Sigmoid colon (tissue), 6 donors: ENCODE measurements at regions not wholly inside any gene's neighbourhood (a gene's known extent, or its start where the extent isn't known, plus 50 kb on each side); places are given as distances from the start of the nearest gene placed in this dataset.

Experiments used
- DNase-seq: peaks from one replicate; pipeline ENCODE4 v3.0.0-alpha.2; 2019
- H3K27ac ChIP-seq, 4 donors: fragments of 200-600 bp; sonication (generic); one replicate each; pipeline ENCODE4 v1.5.1; 2016 to 2019; ENCODE audit warnings: mild to moderate bottlenecking in 1 of 4
- H3K27me3 ChIP-seq, 3 donors: fragments of 200-600 bp; sonication (generic); one replicate each; pipeline ENCODE4 v1.5.1; 2019; ENCODE audit warnings: mild to moderate bottlenecking in 1 of 3
- H3K36me3 ChIP-seq, 4 donors: fragments of 200-600 bp; sonication (generic); one replicate each; pipeline ENCODE4 v1.5.1; 2016 to 2019
- H3K4me1 ChIP-seq, 4 donors: fragments of 200-600 bp; sonication (generic); one replicate each; pipeline ENCODE4 v1.5.1; 2017 to 2019
- H3K4me3 ChIP-seq, 4 donors: fragments of 200-600 bp; sonication (generic); one replicate each; pipeline ENCODE4 v1.5.1; 2017 to 2019; ENCODE audit warnings: mild to moderate bottlenecking in 2 of 4, moderate library complexity in 1 of 4
- H3K9me3 ChIP-seq, 4 donors: fragments of 200-600 bp in 3 of 4; sonication (generic) in 3 of 4; one replicate each; pipeline versions ENCODE4 v1.5.1 to v1.6.1; 2013 to 2019
- EP300 ChIP-seq, 4 donors: sonication (generic); formaldehyde crosslinking; IDR thresholded peaks; one replicate each; pipeline ENCODE4 v1.6.1; 2017; ENCODE audit warnings: antibody characterized with exemption in 4 of 4
- POLR2A ChIP-seq, 2 donors: fragments of 450-650 bp; IDR thresholded peaks; one replicate each; pipeline ENCODE4 v1.6.1; 2016; ENCODE audit warnings: antibody characterized with exemption in 2 of 2, mild to moderate bottlenecking in 2 of 2, moderate library complexity in 2 of 2
- POLR2AphosphoS5 ChIP-seq, 4 donors: sonication (generic); formaldehyde crosslinking; IDR thresholded peaks; one replicate each; pipeline ENCODE4 v1.6.1; 2017; ENCODE audit warnings: antibody characterized with exemption in 4 of 4
- WGBS, 2 donors: extraction: QIAGEN DNeasy Blood & Tissue Kit; methylation state at CpG; one replicate each; pipeline ENCODE4 v1.1.7; 2013; 5-methylcytosine and 5-hydroxymethylcytosine counted together
- intact Hi-C: fragments of 100-400 bp; cut with DNase I; formaldehyde crosslinking; loops from one replicate; pipeline ENCODE4 v1.15.1; 2023
- TF ChIP-seq, protein P1 (sequence below), 4 experiments: fragments of 450-650 bp in 3 of 4; fragments of 200-600 bp in 1 of 4; IDR thresholded peaks; one replicate each; pipeline ENCODE4 v1.5.1; 2016 to 2019; ENCODE audit warnings: antibody characterized with exemption in 4 of 4, mild to moderate bottlenecking in 3 of 4, moderate library complexity in 2 of 4
- donor health status: healthy with polysubstance abuse.
- donor health status: healthy.

- intact Hi-C loops = no loop called here
- Histone ChIP-seq H3K4me1 (no peaks in the 10 kb centered on the region), H3K9me3 (no peaks in the 10 kb centered on the region), H3K27me3 (no peaks in the 10 kb centered on the region), H3K36me3 (no peaks in the 10 kb centered on the region), H3K27ac (no peak overlapping the region), H3K4me3 (no peak overlapping the region)
- TF ChIP-seq EP300 (IDR thresholded peaks at IDR 0.05) (no peak), POLR2A (IDR thresholded peaks at IDR 0.05) (no peak), POLR2AphosphoS5 (IDR thresholded peaks at IDR 0.05) (no peak)
- TF ChIP-seq, protein P1, sequence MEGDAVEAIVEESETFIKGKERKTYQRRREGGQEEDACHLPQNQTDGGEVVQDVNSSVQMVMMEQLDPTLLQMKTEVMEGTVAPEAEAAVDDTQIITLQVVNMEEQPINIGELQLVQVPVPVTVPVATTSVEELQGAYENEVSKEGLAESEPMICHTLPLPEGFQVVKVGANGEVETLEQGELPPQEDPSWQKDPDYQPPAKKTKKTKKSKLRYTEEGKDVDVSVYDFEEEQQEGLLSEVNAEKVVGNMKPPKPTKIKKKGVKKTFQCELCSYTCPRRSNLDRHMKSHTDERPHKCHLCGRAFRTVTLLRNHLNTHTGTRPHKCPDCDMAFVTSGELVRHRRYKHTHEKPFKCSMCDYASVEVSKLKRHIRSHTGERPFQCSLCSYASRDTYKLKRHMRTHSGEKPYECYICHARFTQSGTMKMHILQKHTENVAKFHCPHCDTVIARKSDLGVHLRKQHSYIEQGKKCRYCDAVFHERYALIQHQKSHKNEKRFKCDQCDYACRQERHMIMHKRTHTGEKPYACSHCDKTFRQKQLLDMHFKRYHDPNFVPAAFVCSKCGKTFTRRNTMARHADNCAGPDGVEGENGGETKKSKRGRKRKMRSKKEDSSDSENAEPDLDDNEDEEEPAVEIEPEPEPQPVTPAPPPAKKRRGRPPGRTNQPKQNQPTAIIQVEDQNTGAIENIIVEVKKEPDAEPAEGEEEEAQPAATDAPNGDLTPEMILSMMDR (IDR thresholded peaks at IDR 0.05) = no peak
- WGBS, 2 donors = 71 to 87% methylated on average over 1 of the region's 1 CpG
- no peak for DNase-seq
Observed at GRCh38 chr18:50472941-50473340, 86.9 kb upstream of the MAPK4 start.

- intact Hi-C loops = no loop called here
- no peak overlapping the region for H3K27ac ChIP-seq
- DNase-seq = no peak
- no peak overlapping the region for H3K4me3 ChIP-seq
- 68 to 82% methylated on average over 5 of the region's 5 CpGs for WGBS, 2 donors
- H3K9me3 ChIP-seq = no peaks in the 10 kb centered on the region
- TF ChIP-seq POLR2AphosphoS5 (IDR thresholded peaks at IDR 0.05) (no peak), EP300 (IDR thresholded peaks at IDR 0.05) (no peak), POLR2A (IDR thresholded peaks at IDR 0.05) (no peak)
- TF ChIP-seq, protein P1 (IDR thresholded peaks at IDR 0.05) = no peak
- H3K27me3 ChIP-seq = no peaks in the 10 kb centered on the region
- H3K36me3 ChIP-seq = no peaks in the 10 kb centered on the region
- no peaks in the 10 kb centered on the region for H3K4me1 ChIP-seq
Observed at GRCh38 chr18:50473881-50474280, 86.0 kb upstream of the MAPK4 start.

GRCh38 chr18:50475538-50476193, 84.2 kb upstream of the MAPK4 start:
- Histone ChIP-seq H3K9me3 (no peaks in the 10 kb centered on the region), H3K4me1 (no peaks in the 10 kb centered on the region), H3K36me3 (no peaks in the 10 kb centered on the region), H3K4me3 (no peak overlapping the region), H3K27ac (no peak overlapping the region), H3K27me3 (no peaks in the 10 kb centered on the region)
- intact Hi-C loops = no loop called here
- 25 to 64% methylated on average over 4 of the region's 4 CpGs for WGBS, 2 donors
- no peak for DNase-seq
- TF ChIP-seq EP300 (IDR thresholded peaks at IDR 0.05) = no peak
- no peak for TF ChIP-seq POLR2A (IDR thresholded peaks at IDR 0.05)
- no peak for TF ChIP-seq POLR2AphosphoS5 (IDR thresholded peaks at IDR 0.05)
- TF ChIP-seq, protein P1 (IDR thresholded peaks at IDR 0.05) = no peak

GRCh38 chr18:50492097-50492496, 67.8 kb upstream of the MAPK4 start:
- H3K27ac ChIP-seq = no peak overlapping the region
- no peaks in the 10 kb centered on the region for H3K27me3 ChIP-seq
- H3K4me1 ChIP-seq = no peaks in the 10 kb centered on the region
- H3K36me3 ChIP-seq = no peaks in the 10 kb centered on the region
- DNase-seq = no peak
- intact Hi-C loops = no loop called here
- TF ChIP-seq EP300 (IDR thresholded peaks at IDR 0.05) (no peak), POLR2AphosphoS5 (IDR thresholded peaks at IDR 0.05) (no peak), POLR2A (IDR thresholded peaks at IDR 0.05) (no peak)
- TF ChIP-seq, protein P1 (IDR thresholded peaks at IDR 0.05) = no peak
- peaks cover 0 to 2% (median 0%) of the 10 kb centered on the region in 4 donors for H3K9me3 ChIP-seq
- H3K4me3 ChIP-seq = no peak overlapping the region
- 51 to 78% methylated on average over 2 of the region's 2 CpGs for WGBS, 2 donors

GRCh38 chr18:50494569-50494968, 65.3 kb upstream of the MAPK4 start:
- Histone ChIP-seq H3K27ac (no peak overlapping the region), H3K27me3 (no peaks in the 10 kb centered on the region), H3K4me3 (no peak overlapping the region), H3K36me3 (no peaks in the 10 kb centered on the region), H3K4me1 (no peaks in the 10 kb centered on the region), H3K9me3 (peaks cover 0 to 2% (median 0%) of the 10 kb centered on the region in 4 donors)
- 90 to 91% methylated on average over 3 of the region's 3 CpGs for WGBS, 2 donors
- TF ChIP-seq, protein P1 (IDR thresholded peaks at IDR 0.05) = no peak
- no peak for TF ChIP-seq EP300 (IDR thresholded peaks at IDR 0.05)
- TF ChIP-seq POLR2AphosphoS5 (IDR thresholded peaks at IDR 0.05) = no peak
- TF ChIP-seq POLR2A (IDR thresholded peaks at IDR 0.05) = no peak
- intact Hi-C loops = no loop called here
- DNase-seq = no peak
